ENCODE measurements at regions not wholly inside any gene's neighbourhood (a gene's known extent, or its start where the extent isn't known, plus 50 kb on each side); places are given as distances from the start of the nearest gene placed in this dataset.

GRCh38 chr18:37705016-37705415, 139.4 kb upstream of the CELF4 start (continued):
- TF ChIP-seq, protein P1, sequence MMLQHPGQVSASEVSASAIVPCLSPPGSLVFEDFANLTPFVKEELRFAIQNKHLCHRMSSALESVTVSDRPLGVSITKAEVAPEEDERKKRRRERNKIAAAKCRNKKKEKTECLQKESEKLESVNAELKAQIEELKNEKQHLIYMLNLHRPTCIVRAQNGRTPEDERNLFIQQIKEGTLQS (IDR thresholded peaks at IDR 0.05; ENCODE audit: insufficient read depth, low read depth, low read length): no peak
- no peak for TF ChIP-seq ATF2 (IDR thresholded peaks at IDR 0.05; ENCODE audit: low read length)
- no peak for TF ChIP-seq CEBPB (IDR thresholded peaks at IDR 0.05; ENCODE audit: low read depth, low read length)
- TF ChIP-seq SP4 (IDR thresholded peaks at IDR 0.05; ENCODE audit: low read length): no peak
- TF ChIP-seq RBBP5 (IDR thresholded peaks at IDR 0.05; ENCODE audit: borderline replicate concordance, low read depth, low read length): no peak
- no peak for TF ChIP-seq GABPA (IDR thresholded peaks at IDR 0.05; ENCODE audit: borderline replicate concordance, insufficient read depth, low read length)
- no peak for TF ChIP-seq USF2 (IDR thresholded peaks at IDR 0.05; ENCODE audit: low read length)
- TF ChIP-seq ZNF274 (IDR thresholded peaks at IDR 0.05; ENCODE audit: borderline replicate concordance, extremely low read depth, low read length): no peak
- TF ChIP-seq SAP30 (IDR thresholded peaks at IDR 0.05; ENCODE audit: insufficient read depth, insufficient replicate concordance, low read length): no peak

All from H1 (cell line).